Activated naive CD8-positive, alpha-beta T cell (primary cell): ENCODE measurements at regions not wholly inside any gene's neighbourhood (a gene's known extent, or its start where the extent isn't known, plus 50 kb on each side); places are given as distances from the start of the nearest gene placed in this dataset.
"Not testable (repeated sequence)": the region's sequence is repeated elsewhere in the genome, so short reads cannot be mapped to it uniquely, and the experiment has no call there.

Experiments used
- H3K27ac Mint-ChIP-seq: one replicate; pipeline ENCODE4 v1.8.0; 2021; ENCODE audit warnings: mixed read lengths
- H3K27me3 Mint-ChIP-seq: one replicate; pipeline ENCODE4 v1.8.0; 2021; ENCODE audit warnings: mixed read lengths
- H3K36me3 Mint-ChIP-seq: one replicate; pipeline ENCODE4 v1.8.0; 2021; ENCODE audit warnings: mixed read lengths
- H3K4me1 Mint-ChIP-seq: one replicate; pipeline ENCODE4 v1.8.0; 2021; ENCODE audit warnings: low read depth, mixed read lengths
- H3K4me3 Mint-ChIP-seq: one replicate; pipeline ENCODE4 v1.8.0; 2021; ENCODE audit warnings: mild to moderate bottlenecking, mixed read lengths
- H3K9me3 Mint-ChIP-seq: one replicate; pipeline ENCODE4 v1.8.0; 2021; ENCODE audit warnings: low read depth, mixed read lengths

DNA sequence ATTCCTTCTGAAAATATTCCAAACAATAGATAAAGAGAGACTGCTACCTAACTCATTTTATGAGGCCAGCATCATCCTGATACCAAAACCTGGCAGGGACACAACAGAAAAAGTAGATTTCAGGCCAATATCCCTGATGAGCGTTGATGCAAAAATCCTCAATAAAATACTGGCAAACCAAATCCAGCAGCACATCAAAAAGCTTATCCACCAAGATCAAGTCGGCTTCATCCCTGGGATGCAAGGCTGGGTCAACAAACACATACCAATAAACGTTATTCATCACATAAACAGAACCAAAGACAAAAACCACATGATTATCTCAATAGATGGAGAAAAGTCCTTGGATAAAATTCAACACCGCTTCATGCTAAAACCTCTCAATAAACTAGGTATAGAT is 170.6 kb downstream of the KIT start:
- not testable (repeated sequence) for H3K36me3 Mint-ChIP-seq, H3K27me3 Mint-ChIP-seq, H3K9me3 Mint-ChIP-seq, H3K4me3 Mint-ChIP-seq, H3K27ac Mint-ChIP-seq, H3K4me1 Mint-ChIP-seq

DNA sequence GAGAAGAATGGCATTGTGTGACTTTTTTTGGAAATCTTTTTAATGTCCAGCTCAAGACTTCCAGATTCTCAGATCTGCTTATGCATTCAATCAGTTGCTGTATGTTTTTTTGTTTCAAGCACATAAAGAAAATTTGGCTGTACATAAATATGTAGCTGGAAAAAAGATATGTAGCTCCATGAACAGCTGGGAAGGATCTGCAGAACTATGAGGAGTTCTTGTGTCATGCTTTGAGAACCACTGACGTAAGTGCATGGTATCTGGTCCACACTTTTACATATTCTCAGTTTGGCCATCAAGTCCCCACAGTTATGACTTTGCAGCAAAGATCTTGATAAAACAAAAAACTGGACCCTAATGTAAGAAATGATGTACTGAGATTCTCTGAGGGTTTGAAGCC is 165.9 kb downstream of the KIT start:
- no peaks in the 10 kb centered on the region for H3K36me3 Mint-ChIP-seq
- H3K9me3 Mint-ChIP-seq, result no peaks in the 10 kb centered on the region
- H3K4me1 Mint-ChIP-seq, result no peaks in the 10 kb centered on the region
- no peak overlapping the region for H3K4me3 Mint-ChIP-seq
- H3K27ac Mint-ChIP-seq, result no peak overlapping the region
- no peaks in the 10 kb centered on the region for H3K27me3 Mint-ChIP-seq

DNA sequence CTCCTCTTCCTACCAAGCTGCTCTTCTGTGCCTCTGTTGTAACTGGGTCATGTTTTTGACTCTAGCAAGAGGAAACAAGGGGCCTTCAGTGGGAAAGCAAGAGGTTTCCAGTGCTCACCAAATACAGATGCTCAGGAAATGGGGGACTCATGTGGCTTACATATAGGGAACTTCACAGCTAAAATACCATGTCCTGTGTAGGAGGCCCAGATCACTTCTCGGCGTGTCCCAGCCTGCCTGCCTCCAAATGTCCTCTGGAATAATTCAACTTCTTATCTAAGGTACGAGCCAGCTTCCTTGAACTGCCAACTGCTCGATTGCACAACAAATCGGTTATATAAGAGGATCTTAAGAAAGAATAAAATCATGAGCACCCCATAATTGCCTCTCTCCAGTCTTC is 161.3 kb downstream of the KIT start:
- H3K9me3 Mint-ChIP-seq, result peaks cover 4% of the 10 kb centered on the region
- no peak overlapping the region for H3K4me3 Mint-ChIP-seq
- H3K36me3 Mint-ChIP-seq, result no peaks in the 10 kb centered on the region
- H3K27ac Mint-ChIP-seq, result no peak overlapping the region
- no peaks in the 10 kb centered on the region for H3K27me3 Mint-ChIP-seq
- no peaks in the 10 kb centered on the region for H3K4me1 Mint-ChIP-seq

DNA sequence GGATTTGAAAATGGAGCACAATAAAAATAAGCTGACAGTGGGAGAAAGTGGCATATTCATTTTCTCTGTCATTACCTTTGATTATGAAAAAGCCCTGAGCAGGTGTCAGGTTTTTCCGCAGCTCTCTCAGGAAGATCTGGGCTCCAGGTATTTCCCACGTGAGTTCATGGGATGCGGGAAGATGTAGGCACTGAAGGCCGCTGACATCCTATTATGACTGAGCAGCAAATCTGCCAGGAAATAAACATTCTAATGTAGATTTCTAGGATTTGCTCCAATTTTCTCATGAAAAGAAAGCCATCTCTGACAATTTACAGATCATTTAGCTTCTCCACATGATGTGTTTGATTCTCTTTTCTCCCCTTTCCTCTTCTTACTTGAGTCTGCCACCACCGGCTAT is 160.7 kb downstream of the KIT start:
- Mint-ChIP-seq H3K27ac (no peak overlapping the region), H3K4me1 (no peaks in the 10 kb centered on the region), H3K4me3 (no peak overlapping the region), H3K27me3 (no peaks in the 10 kb centered on the region), H3K9me3 (peaks cover 4% of the 10 kb centered on the region), H3K36me3 (no peaks in the 10 kb centered on the region)

GRCh38 chr4:54813674-54814073 is 155.9 kb downstream of the KIT start:
- H3K27me3 Mint-ChIP-seq, result no peaks in the 10 kb centered on the region
- no peaks in the 10 kb centered on the region for H3K4me1 Mint-ChIP-seq
- H3K27ac Mint-ChIP-seq, result no peak overlapping the region
- H3K4me3 Mint-ChIP-seq, result no peak overlapping the region
- H3K36me3 Mint-ChIP-seq, result no peaks in the 10 kb centered on the region
- H3K9me3 Mint-ChIP-seq, result peaks cover 4% of the 10 kb centered on the region

DNA sequence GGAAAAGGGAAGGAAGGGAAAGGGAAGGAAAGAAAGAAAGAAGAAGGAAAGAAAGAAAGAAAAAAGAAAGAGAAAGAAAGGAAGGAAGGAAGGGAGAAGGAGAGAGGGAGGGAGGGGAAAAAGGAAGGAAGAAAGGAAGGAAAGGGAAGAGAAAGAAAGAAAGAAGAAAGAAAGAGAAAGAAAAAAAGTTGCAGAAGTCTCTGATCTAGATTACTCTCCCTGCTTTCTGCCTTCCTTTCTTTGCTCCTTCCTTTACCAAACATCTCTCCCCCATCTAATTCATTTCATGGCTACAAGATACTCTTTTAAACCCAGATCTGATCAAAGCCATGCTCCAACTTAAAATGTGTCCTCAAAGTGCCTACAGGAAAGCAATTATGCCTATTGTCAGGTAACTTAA is 148.6 kb downstream of the KIT start:
- no peak overlapping the region for H3K4me3 Mint-ChIP-seq
- H3K9me3 Mint-ChIP-seq, result no peaks in the 10 kb centered on the region
- peaks cover 4% of the 10 kb centered on the region for H3K36me3 Mint-ChIP-seq
- no peak overlapping the region for H3K27ac Mint-ChIP-seq
- peaks cover 5% of the 10 kb centered on the region for H3K27me3 Mint-ChIP-seq
- peaks cover under 1% of the 10 kb centered on the region for H3K4me1 Mint-ChIP-seq

- H3K27ac Mint-ChIP-seq, result no peak overlapping the region
- H3K4me1 Mint-ChIP-seq, result peaks cover 2% of the 10 kb centered on the region
- no peak overlapping the region for H3K4me3 Mint-ChIP-seq
- peaks cover 2% of the 10 kb centered on the region for H3K36me3 Mint-ChIP-seq
- peaks cover 5% of the 10 kb centered on the region for H3K27me3 Mint-ChIP-seq
- no peaks in the 10 kb centered on the region for H3K9me3 Mint-ChIP-seq
Measured at GRCh38 chr4:54802336-54802735, 144.6 kb downstream of the KIT start.

DNA sequence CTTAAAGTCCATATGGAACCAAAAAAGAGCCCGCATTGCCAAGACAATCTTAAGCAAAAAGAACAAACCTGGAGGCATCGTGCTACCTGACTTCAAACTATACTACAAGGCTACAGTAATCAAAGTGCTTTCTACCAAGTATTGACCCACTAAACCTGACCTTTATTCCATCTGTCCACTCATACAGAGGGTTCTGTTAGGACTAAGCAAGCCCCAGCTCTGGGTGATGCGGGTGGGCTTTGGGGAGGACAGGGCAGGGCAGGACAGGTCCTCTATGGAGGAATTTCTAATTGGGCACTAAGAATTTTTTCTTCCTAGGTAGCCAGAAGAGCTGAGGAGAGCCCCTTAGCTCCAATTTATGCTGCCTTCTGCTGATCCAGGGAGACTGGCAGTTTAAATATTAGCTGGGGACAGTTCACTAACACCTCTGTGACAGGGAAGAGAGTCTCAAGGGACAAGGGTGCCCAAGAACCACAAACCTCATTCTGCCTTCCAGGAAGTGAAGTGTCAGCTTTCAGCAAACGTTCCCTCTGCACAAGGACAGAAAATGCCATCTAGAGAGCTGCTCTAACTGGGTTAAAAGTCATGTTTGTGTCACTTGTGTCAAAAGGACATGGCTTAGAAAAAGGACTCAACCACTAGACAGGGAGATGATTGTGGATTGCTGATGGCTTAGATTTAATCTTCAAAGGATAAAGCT is 143.2 kb downstream of the KIT start:
- Mint-ChIP-seq H3K27me3 (peaks cover 5% of the 10 kb centered on the region), H3K9me3 (no peaks in the 10 kb centered on the region), H3K36me3 (peaks cover 2% of the 10 kb centered on the region), H3K27ac (no peak overlapping the region), H3K4me3 (no peak overlapping the region), H3K4me1 (peaks cover 2% of the 10 kb centered on the region)

- no peak overlapping the region for H3K4me3 Mint-ChIP-seq
- H3K4me1 Mint-ChIP-seq, result peaks cover 3% of the 10 kb centered on the region
- no peaks in the 10 kb centered on the region for H3K36me3 Mint-ChIP-seq
- H3K27ac Mint-ChIP-seq, result no peak overlapping the region
- H3K9me3 Mint-ChIP-seq, result no peaks in the 10 kb centered on the region
- no peaks in the 10 kb centered on the region for H3K27me3 Mint-ChIP-seq
Measured at GRCh38 chr4:54794579-54794978, 136.8 kb downstream of the KIT start.

DNA sequence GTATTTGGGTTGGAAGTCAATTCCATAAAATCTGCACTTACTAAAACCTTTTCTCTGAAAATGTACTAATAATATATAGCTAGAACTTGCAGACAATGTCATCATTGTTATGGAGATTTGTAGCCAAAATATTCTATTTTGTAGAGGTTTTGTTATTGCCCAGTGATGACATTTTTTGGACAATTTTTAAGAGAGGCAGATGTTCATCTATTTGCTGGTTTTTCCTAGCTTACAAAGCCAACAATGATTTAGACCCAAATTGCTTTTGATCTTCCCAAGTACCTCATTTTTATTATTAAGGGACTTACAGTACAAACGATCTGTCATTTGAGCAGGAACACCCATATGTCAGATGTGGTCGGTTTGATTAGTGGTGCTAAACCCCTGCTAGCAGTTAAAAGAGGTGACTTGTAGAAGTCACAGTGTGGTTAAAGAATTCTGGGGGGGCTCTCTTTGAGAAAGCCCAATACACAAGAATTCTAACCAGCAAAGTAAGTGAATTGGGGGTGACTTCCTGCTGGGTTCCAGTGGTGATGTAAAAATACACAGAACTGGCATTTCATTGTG is 136.2 kb downstream of the KIT start:
- H3K4me3 Mint-ChIP-seq, result no peak overlapping the region
- H3K9me3 Mint-ChIP-seq, result no peaks in the 10 kb centered on the region
- H3K27ac Mint-ChIP-seq, result no peak overlapping the region
- H3K36me3 Mint-ChIP-seq, result no peaks in the 10 kb centered on the region
- peaks cover 3% of the 10 kb centered on the region for H3K4me1 Mint-ChIP-seq
- H3K27me3 Mint-ChIP-seq, result no peaks in the 10 kb centered on the region
